ENCODE measurements at regions not wholly inside any gene's neighbourhood (a gene's known extent, or its start where the extent isn't known, plus 50 kb on each side); places are given as distances from the start of the nearest gene placed in this dataset.
"Not testable (repeated sequence)": the region's sequence is repeated elsewhere in the genome, so short reads cannot be mapped to it uniquely, and the experiment has no call there.

DNA sequence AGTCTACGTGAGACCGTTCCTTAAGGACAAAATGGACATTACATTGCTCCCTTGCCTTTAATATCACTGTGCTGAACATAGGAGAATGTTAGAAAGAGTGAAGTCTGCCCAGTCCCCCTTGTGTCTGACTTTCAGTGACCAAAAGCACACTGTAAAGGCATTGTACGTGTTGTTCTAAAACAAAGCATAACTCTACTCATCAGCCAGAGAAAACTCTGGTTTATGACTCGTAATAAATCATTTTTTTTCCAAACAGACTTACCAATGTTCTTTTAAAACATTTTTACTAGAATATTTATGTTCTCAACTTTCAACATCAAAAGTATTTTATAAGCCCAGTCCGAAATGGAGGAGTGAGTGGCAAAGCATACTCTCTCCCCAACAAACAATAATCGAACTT lies 262.5 kb downstream of the GJA1 start:
- Histone ChIP-seq H3K36me3 (ENCODE audit: insufficient read depth, low read length) (no peaks in the 10 kb centered on the region), H3K4me3 (ENCODE audit: low read length, poor library complexity, severe bottlenecking) (no peak overlapping the region), H3K9me3 (ENCODE audit: insufficient read depth, low read depth, low read length) (no peaks in the 10 kb centered on the region), H3K9me2 (replicated peaks; ENCODE audit: low read depth, low read length) (no peaks in the 10 kb centered on the region), H3K27me3 (ENCODE audit: insufficient read depth, low read length, poor library complexity, severe bottlenecking) (peaks cover 65% of the 10 kb centered on the region), H3K4me2 (ENCODE audit: low read depth, low read length, poor library complexity, severe bottlenecking) (no peak overlapping the region), H2AFZ (ENCODE audit: low read length) (no peak overlapping the region), H3K9ac (ENCODE audit: low read depth, low read length, poor library complexity, severe bottlenecking) (no peak overlapping the region), H3K4me1 (ENCODE audit: insufficient read depth, low read length, poor library complexity, severe bottlenecking) (no peaks in the 10 kb centered on the region), H3K79me2 (ENCODE audit: insufficient read depth, low read length) (no peaks in the 10 kb centered on the region), H4K20me1 (ENCODE audit: insufficient read depth, low read length, poor library complexity, severe bottlenecking) (no peaks in the 10 kb centered on the region), H3F3A (ENCODE audit: low read depth) (no peaks in the 10 kb centered on the region)
- no peak for TF ChIP-seq EZH2phosphoT487 (IDR thresholded peaks at IDR 0.05; ENCODE audit: borderline replicate concordance)
- TF ChIP-seq, protein P1, sequence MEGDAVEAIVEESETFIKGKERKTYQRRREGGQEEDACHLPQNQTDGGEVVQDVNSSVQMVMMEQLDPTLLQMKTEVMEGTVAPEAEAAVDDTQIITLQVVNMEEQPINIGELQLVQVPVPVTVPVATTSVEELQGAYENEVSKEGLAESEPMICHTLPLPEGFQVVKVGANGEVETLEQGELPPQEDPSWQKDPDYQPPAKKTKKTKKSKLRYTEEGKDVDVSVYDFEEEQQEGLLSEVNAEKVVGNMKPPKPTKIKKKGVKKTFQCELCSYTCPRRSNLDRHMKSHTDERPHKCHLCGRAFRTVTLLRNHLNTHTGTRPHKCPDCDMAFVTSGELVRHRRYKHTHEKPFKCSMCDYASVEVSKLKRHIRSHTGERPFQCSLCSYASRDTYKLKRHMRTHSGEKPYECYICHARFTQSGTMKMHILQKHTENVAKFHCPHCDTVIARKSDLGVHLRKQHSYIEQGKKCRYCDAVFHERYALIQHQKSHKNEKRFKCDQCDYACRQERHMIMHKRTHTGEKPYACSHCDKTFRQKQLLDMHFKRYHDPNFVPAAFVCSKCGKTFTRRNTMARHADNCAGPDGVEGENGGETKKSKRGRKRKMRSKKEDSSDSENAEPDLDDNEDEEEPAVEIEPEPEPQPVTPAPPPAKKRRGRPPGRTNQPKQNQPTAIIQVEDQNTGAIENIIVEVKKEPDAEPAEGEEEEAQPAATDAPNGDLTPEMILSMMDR (conservative IDR thresholded peaks at IDR 0.05; ENCODE audit: low read length) = no peak

DNA sequence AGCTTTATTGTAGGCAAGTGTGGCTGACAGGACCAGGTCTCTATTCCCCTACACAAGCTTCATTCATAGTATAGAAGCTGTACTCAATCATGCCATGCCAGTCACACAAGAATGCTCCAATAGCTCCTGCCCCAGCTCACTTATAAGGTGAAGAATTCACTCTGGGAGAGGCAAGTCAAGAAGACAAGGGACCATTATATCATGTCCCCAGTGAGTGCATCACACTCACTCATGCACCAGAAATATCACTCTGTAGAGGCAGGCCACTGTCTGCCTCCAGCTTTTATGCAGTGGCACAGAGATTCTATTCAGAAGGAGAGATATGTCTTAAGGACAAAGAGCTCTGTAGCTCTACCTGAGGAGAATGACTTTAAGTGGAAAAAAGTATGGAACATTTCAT lies 263.2 kb downstream of the GJA1 start:
- no peak overlapping the region for H3K4me3 ChIP-seq (ENCODE audit: low read length, poor library complexity, severe bottlenecking)
- no peak overlapping the region for H3K4me2 ChIP-seq (ENCODE audit: low read depth, low read length, poor library complexity, severe bottlenecking)
- H4K20me1 ChIP-seq (ENCODE audit: insufficient read depth, low read length, poor library complexity, severe bottlenecking) = no peaks in the 10 kb centered on the region
- no peak overlapping the region for H3K9ac ChIP-seq (ENCODE audit: low read depth, low read length, poor library complexity, severe bottlenecking)
- no peaks in the 10 kb centered on the region for H3K36me3 ChIP-seq (ENCODE audit: insufficient read depth, low read length)
- no peaks in the 10 kb centered on the region for H3F3A ChIP-seq (ENCODE audit: low read depth)
- H3K4me1 ChIP-seq (ENCODE audit: insufficient read depth, low read length, poor library complexity, severe bottlenecking) = no peaks in the 10 kb centered on the region
- H3K79me2 ChIP-seq (ENCODE audit: insufficient read depth, low read length) = no peaks in the 10 kb centered on the region
- H3K9me2 ChIP-seq (replicated peaks; ENCODE audit: low read depth, low read length) = no peaks in the 10 kb centered on the region
- H3K9me3 ChIP-seq (ENCODE audit: insufficient read depth, low read depth, low read length) = no peaks in the 10 kb centered on the region
- H2AFZ ChIP-seq (ENCODE audit: low read length) = no peak overlapping the region
- H3K27me3 ChIP-seq (ENCODE audit: insufficient read depth, low read length, poor library complexity, severe bottlenecking) = peaks cover 58% of the 10 kb centered on the region
- TF ChIP-seq EZH2phosphoT487 (IDR thresholded peaks at IDR 0.05; ENCODE audit: borderline replicate concordance) = no peak
- TF ChIP-seq, protein P1 (conservative IDR thresholded peaks at IDR 0.05; ENCODE audit: low read length) = no peak

DNA sequence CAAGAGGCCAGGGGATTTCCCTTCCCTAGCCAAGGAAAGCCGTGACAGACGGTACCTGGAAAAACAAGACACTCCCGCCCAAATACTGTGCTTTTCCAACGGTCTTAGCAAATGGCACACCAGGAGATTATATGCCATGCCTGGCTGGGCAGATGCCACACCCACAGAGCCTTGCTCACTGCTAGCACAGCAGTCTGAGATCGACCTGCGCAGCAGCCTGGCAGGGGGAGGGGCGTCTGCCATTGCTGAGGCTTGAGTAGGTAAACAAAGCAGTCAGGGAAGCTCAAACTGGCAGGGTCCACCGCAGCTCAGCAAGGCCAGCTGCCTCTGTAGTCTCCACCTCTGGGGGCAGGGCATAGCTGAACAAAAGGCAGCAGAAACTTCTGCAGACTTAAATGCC lies 267.7 kb downstream of the GJA1 start:
- not testable (repeated sequence) for H2AFZ ChIP-seq (ENCODE audit: low read length); H4K20me1 ChIP-seq (ENCODE audit: insufficient read depth, low read length, poor library complexity, severe bottlenecking); H3K4me2 ChIP-seq (ENCODE audit: low read depth, low read length, poor library complexity, severe bottlenecking); H3K36me3 ChIP-seq (ENCODE audit: insufficient read depth, low read length); H3F3A ChIP-seq (ENCODE audit: low read depth); H3K9me2 ChIP-seq (replicated peaks; ENCODE audit: low read depth, low read length); H3K79me2 ChIP-seq (ENCODE audit: insufficient read depth, low read length); H3K4me3 ChIP-seq (ENCODE audit: low read length, poor library complexity, severe bottlenecking); H3K9ac ChIP-seq (ENCODE audit: low read depth, low read length, poor library complexity, severe bottlenecking); H3K9me3 ChIP-seq (ENCODE audit: insufficient read depth, low read depth, low read length); H3K4me1 ChIP-seq (ENCODE audit: insufficient read depth, low read length, poor library complexity, severe bottlenecking)
- H3K27me3 ChIP-seq (ENCODE audit: insufficient read depth, low read length, poor library complexity, severe bottlenecking) = peaks cover 13% of the 10 kb centered on the region

DNA sequence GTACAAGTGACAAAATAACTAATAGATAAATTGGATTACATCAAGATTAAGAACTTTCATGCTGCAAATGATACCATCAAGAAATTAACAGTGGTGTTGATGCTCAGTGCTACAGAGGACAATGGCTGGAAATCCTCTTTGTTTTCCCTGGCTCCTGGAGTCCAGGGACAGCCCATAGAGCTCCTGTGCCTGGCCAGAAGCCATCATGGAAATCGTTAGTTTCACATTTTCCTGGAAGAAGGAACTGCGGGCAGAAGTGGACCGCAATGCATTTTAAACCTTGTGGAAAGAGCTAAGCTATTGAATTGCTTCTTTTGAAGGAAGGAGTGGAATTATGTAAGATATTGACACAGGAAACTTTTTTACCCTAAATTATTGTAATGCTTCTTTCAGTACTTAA lies 276.0 kb downstream of the GJA1 start:
- Histone ChIP-seq H3K4me2 (ENCODE audit: low read depth, low read length, poor library complexity, severe bottlenecking) (no peak overlapping the region), H3K9ac (ENCODE audit: low read depth, low read length, poor library complexity, severe bottlenecking) (no peak overlapping the region), H3K4me1 (ENCODE audit: insufficient read depth, low read length, poor library complexity, severe bottlenecking) (no peaks in the 10 kb centered on the region), H4K20me1 (ENCODE audit: insufficient read depth, low read length, poor library complexity, severe bottlenecking) (no peaks in the 10 kb centered on the region), H2AFZ (ENCODE audit: low read length) (no peak overlapping the region), H3K4me3 (ENCODE audit: low read length, poor library complexity, severe bottlenecking) (no peak overlapping the region), H3K27me3 (ENCODE audit: insufficient read depth, low read length, poor library complexity, severe bottlenecking) (no peaks in the 10 kb centered on the region), H3K36me3 (ENCODE audit: insufficient read depth, low read length) (no peaks in the 10 kb centered on the region), H3K79me2 (ENCODE audit: insufficient read depth, low read length) (no peaks in the 10 kb centered on the region), H3F3A (ENCODE audit: low read depth) (no peaks in the 10 kb centered on the region), H3K9me2 (replicated peaks; ENCODE audit: low read depth, low read length) (no peaks in the 10 kb centered on the region), H3K9me3 (ENCODE audit: insufficient read depth, low read depth, low read length) (no peaks in the 10 kb centered on the region)
- TF ChIP-seq EZH2phosphoT487 (IDR thresholded peaks at IDR 0.05; ENCODE audit: borderline replicate concordance) = no peak
- TF ChIP-seq, protein P1 (conservative IDR thresholded peaks at IDR 0.05; ENCODE audit: low read length) = no peak

All from Loucy (cell line).